ENCODE measurements at regions not wholly inside any gene's neighbourhood (a gene's known extent, or its start where the extent isn't known, plus 50 kb on each side); places are given as distances from the start of the nearest gene placed in this dataset.

DNA sequence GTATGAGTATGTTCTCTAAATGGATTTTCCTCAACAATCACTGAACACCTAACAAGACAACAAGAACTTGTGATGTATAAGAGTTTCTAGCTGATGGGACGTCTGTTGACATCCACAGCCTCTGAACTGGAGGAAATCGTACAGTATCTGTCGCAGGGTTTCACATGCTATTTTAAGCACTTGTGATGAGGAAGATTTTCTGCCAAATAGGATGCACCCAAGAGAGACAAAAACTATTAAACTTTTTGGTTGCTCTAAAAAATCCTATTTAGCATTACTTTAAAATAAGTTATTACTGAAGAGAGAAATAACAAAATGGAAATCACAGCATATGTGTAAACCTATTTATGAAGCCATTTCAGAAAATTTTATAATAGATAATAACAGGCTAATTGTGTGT is 356.1 kb upstream of the SLC7A11 start:
- no peak for DNase-seq (ENCODE audit: low read depth)
- H3K4me3 ChIP-seq (ENCODE audit: low read depth, low read length) = no peak overlapping the region
- no peak for TF ChIP-seq CTCF (IDR thresholded peaks at IDR 0.05; ENCODE audit: low read depth, low read length, missing control alignments)

GRCh38 chr4:138596896-138597295 is 354.7 kb upstream of the SLC7A11 start:
- H3K4me3 ChIP-seq (ENCODE audit: low read depth, low read length) = no peak overlapping the region
- no peak for DNase-seq (ENCODE audit: low read depth)
- TF ChIP-seq CTCF (IDR thresholded peaks at IDR 0.05; ENCODE audit: low read depth, low read length, missing control alignments) = no peak

GRCh38 chr4:138595731-138596460 is 353.7 kb upstream of the SLC7A11 start:
- H3K4me3 ChIP-seq (ENCODE audit: low read depth, low read length) = no peak overlapping the region
- no peak for TF ChIP-seq CTCF (IDR thresholded peaks at IDR 0.05; ENCODE audit: low read depth, low read length, missing control alignments)
- no peak for DNase-seq (ENCODE audit: low read depth)

DNA sequence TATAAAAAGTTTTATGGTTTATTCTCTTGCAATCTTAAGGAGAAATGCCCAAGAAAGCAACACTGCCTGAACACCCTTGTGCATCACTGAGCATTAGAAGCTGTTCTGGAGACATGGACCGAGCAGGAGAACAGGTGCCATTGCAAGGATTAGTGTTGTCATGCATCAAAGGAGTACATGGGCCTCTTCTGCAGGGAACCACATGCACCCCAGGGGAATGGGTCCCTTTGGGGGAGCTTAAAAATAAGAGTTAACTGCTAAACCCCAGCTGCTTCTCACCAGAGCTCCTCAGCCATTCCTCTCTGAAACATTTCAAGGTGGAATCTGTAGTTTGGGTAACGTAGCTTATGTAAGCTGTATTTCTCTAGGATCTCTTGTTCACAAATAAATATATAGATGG is 353.0 kb upstream of the SLC7A11 start:
- H3K4me3 ChIP-seq (ENCODE audit: low read depth, low read length) = no peak overlapping the region
- TF ChIP-seq CTCF (IDR thresholded peaks at IDR 0.05; ENCODE audit: low read depth, low read length, missing control alignments) = no peak
- no peak for DNase-seq (ENCODE audit: low read depth)

DNA sequence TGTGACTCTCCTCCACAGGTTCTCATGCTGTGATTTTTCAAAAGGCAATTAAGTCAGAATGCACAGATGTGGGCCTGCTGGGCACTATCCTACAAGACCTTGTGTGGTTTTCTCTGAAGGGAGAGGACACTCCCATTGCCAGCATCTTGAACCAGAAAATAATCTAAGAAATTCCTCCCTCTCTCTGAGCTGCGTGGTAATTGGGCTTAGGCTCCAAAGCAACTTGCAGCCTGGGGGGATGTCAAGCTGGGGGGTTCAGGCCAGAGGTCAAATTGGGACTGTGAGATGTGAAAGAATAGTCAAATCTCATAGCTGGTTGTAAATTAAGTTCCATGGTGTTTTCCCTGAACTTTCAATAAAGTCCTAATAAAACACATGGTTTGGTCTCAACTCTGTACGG is 350.6 kb upstream of the SLC7A11 start:
- no peak overlapping the region for H3K4me3 ChIP-seq (ENCODE audit: low read depth, low read length)
- DNase-seq (ENCODE audit: low read depth) = no peak
- TF ChIP-seq CTCF (IDR thresholded peaks at IDR 0.05; ENCODE audit: low read depth, low read length, missing control alignments) = no peak

DNA sequence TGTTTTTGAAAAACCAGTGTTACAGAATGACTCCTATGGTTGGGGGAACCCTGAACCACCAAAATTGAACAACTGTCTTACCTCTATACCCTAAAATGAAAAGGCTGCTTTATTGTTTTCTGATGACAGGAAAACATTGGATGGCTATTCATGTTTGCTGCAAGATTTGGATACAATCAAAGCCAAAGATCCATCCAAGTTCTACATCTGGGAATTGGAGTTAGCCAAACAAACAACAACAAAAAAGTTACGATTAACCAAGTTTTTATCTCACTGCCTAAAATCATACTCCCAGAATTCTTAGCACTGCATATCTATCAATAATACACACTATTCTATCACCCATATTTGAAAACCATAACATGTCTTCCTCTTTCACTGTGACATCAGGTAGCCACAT is 349.7 kb upstream of the SLC7A11 start:
- no peak for DNase-seq (ENCODE audit: low read depth)
- no peak overlapping the region for H3K4me3 ChIP-seq (ENCODE audit: low read depth, low read length)
- TF ChIP-seq CTCF (IDR thresholded peaks at IDR 0.05; ENCODE audit: low read depth, low read length, missing control alignments) = no peak

DNA sequence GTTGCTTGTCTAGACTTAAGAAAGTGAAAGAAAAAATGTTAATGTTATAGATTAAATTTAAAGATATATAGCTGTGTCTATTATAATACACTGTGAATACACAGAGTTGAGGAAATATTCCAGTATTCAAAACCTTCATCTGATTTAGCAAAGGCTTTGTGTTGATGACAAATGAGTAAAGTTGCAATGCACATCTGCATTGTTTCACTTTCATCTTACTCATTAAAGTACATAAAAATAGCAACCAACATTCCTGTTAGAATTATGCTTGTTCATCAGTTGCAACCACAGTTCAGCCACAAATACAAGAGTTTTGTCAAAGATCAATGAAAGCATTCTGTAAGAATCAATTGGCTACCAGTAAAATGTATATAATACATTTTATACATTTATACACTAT is 346.4 kb upstream of the SLC7A11 start:
- no peak overlapping the region for H3K4me3 ChIP-seq (ENCODE audit: low read depth, low read length)
- DNase-seq (ENCODE audit: low read depth) = no peak
- TF ChIP-seq CTCF (IDR thresholded peaks at IDR 0.05; ENCODE audit: low read depth, low read length, missing control alignments) = no peak

All from GM12864 (cell line).